ENCODE measurements at regions not wholly inside any gene's neighbourhood (a gene's known extent, or its start where the extent isn't known, plus 50 kb on each side); places are given as distances from the start of the nearest gene placed in this dataset.

GRCh38 chr2:220068846-220069245 lies 441.4 kb downstream of the SLC4A3 start:
- H3K9me3 ChIP-seq (ENCODE audit: control insufficient read depth, insufficient read depth, low read length) = no peaks in the 10 kb centered on the region
- no peaks in the 10 kb centered on the region for H3K9me2 ChIP-seq (replicated peaks; ENCODE audit: control insufficient read depth, low read length)
- TF ChIP-seq, protein P1, sequence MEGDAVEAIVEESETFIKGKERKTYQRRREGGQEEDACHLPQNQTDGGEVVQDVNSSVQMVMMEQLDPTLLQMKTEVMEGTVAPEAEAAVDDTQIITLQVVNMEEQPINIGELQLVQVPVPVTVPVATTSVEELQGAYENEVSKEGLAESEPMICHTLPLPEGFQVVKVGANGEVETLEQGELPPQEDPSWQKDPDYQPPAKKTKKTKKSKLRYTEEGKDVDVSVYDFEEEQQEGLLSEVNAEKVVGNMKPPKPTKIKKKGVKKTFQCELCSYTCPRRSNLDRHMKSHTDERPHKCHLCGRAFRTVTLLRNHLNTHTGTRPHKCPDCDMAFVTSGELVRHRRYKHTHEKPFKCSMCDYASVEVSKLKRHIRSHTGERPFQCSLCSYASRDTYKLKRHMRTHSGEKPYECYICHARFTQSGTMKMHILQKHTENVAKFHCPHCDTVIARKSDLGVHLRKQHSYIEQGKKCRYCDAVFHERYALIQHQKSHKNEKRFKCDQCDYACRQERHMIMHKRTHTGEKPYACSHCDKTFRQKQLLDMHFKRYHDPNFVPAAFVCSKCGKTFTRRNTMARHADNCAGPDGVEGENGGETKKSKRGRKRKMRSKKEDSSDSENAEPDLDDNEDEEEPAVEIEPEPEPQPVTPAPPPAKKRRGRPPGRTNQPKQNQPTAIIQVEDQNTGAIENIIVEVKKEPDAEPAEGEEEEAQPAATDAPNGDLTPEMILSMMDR (IDR thresholded peaks at IDR 0.05; ENCODE audit: low read depth, low read length, poor library complexity, severe bottlenecking) = no peak
- TF ChIP-seq EZH2phosphoT487 (IDR thresholded peaks at IDR 0.05; ENCODE audit: borderline replicate concordance, low read length) = no peak
- H4K20me1 ChIP-seq (ENCODE audit: control insufficient read depth, insufficient read depth, low read depth, low read length) = no peaks in the 10 kb centered on the region
- no peaks in the 10 kb centered on the region for H3K36me3 ChIP-seq (ENCODE audit: control insufficient read depth, low read length)
- no peak overlapping the region for H3K4me3 ChIP-seq (ENCODE audit: low read length)
- no peaks in the 10 kb centered on the region for H3F3A ChIP-seq (ENCODE audit: control insufficient read depth, insufficient read depth)
- no peaks in the 10 kb centered on the region for H3K4me1 ChIP-seq (ENCODE audit: control insufficient read depth, low read length)
- H3K4me2 ChIP-seq (ENCODE audit: low read length) = no peak overlapping the region
- no peak overlapping the region for H3K27ac ChIP-seq (ENCODE audit: low read depth, low read length)
- no peaks in the 10 kb centered on the region for H3K27me3 ChIP-seq (ENCODE audit: control insufficient read depth, low read length)
- H3K79me2 ChIP-seq (ENCODE audit: control insufficient read depth, low read length) = no peaks in the 10 kb centered on the region

- no peaks in the 10 kb centered on the region for H3K9me3 ChIP-seq (ENCODE audit: control insufficient read depth, insufficient read depth, low read length)
- no peak overlapping the region for H3K4me2 ChIP-seq (ENCODE audit: low read length)
- no peaks in the 10 kb centered on the region for H3K9me2 ChIP-seq (replicated peaks; ENCODE audit: control insufficient read depth, low read length)
- H3K36me3 ChIP-seq (ENCODE audit: control insufficient read depth, low read length) = no peaks in the 10 kb centered on the region
- H3K27me3 ChIP-seq (ENCODE audit: control insufficient read depth, low read length) = no peaks in the 10 kb centered on the region
- H3K4me1 ChIP-seq (ENCODE audit: control insufficient read depth, low read length) = no peaks in the 10 kb centered on the region
- no peak overlapping the region for H3K27ac ChIP-seq (ENCODE audit: low read depth, low read length)
- no peaks in the 10 kb centered on the region for H3K79me2 ChIP-seq (ENCODE audit: control insufficient read depth, low read length)
- TF ChIP-seq, protein P1 (IDR thresholded peaks at IDR 0.05; ENCODE audit: low read depth, low read length, poor library complexity, severe bottlenecking) = no peak
- no peak for TF ChIP-seq EZH2phosphoT487 (IDR thresholded peaks at IDR 0.05; ENCODE audit: borderline replicate concordance, low read length)
- H3K4me3 ChIP-seq (ENCODE audit: low read length) = no peak overlapping the region
- H4K20me1 ChIP-seq (ENCODE audit: control insufficient read depth, insufficient read depth, low read depth, low read length) = no peaks in the 10 kb centered on the region
- no peaks in the 10 kb centered on the region for H3F3A ChIP-seq (ENCODE audit: control insufficient read depth, insufficient read depth)
These were observed 442.9 kb downstream of the SLC4A3 start for GRCh38 chr2:220070349-220070748.

DNA sequence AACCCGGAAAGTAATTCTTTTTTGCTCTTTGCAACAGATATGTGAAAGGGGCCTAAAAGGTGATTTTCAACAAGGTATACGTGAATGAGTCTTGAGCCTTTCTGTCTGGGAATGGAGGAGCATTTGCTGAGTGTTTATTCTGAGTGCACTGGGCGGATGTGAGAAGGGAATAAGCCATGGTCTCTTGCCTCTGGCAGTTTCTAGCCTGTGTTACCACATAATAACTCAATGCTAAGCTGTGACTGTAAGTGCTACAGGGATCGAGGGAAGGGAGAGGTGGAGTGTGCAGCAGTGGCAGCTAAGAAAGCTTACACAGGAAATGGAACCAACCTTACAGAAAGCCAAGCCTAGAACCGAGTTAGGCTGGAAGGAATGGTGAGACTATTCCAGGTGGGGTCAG lies 444.3 kb downstream of the SLC4A3 start:
- Histone ChIP-seq H3K4me1 (ENCODE audit: control insufficient read depth, low read length) (no peaks in the 10 kb centered on the region), H3K79me2 (ENCODE audit: control insufficient read depth, low read length) (no peaks in the 10 kb centered on the region), H3K4me2 (ENCODE audit: low read length) (no peak overlapping the region), H4K20me1 (ENCODE audit: control insufficient read depth, insufficient read depth, low read depth, low read length) (no peaks in the 10 kb centered on the region), H3K9me2 (replicated peaks; ENCODE audit: control insufficient read depth, low read length) (no peaks in the 10 kb centered on the region), H3K9me3 (ENCODE audit: control insufficient read depth, insufficient read depth, low read length) (no peaks in the 10 kb centered on the region), H3K4me3 (ENCODE audit: low read length) (no peak overlapping the region), H3K27ac (ENCODE audit: low read depth, low read length) (no peak overlapping the region), H3F3A (ENCODE audit: control insufficient read depth, insufficient read depth) (no peaks in the 10 kb centered on the region), H3K27me3 (ENCODE audit: control insufficient read depth, low read length) (no peaks in the 10 kb centered on the region), H3K36me3 (ENCODE audit: control insufficient read depth, low read length) (no peaks in the 10 kb centered on the region)
- TF ChIP-seq, protein P1 (IDR thresholded peaks at IDR 0.05; ENCODE audit: low read depth, low read length, poor library complexity, severe bottlenecking) = no peak
- no peak for TF ChIP-seq EZH2phosphoT487 (IDR thresholded peaks at IDR 0.05; ENCODE audit: borderline replicate concordance, low read length)
